GM19397 (cell line): ENCODE measurements at regions not wholly inside any gene's neighbourhood (a gene's known extent, or its start where the extent isn't known, plus 50 kb on each side); places are given as distances from the start of the nearest gene placed in this dataset.

Experiments
- ATAC-seq: cut with Tn5 transposase; IDR thresholded peaks from one replicate; pipeline ENCODE4 v1.9.1; 2021; ENCODE audit warnings: mild to moderate bottlenecking, moderate library complexity; ENCODE audit not compliant: unreplicated experiment

- no peak for ATAC-seq
Measured at GRCh38 chr15:94057305-94057704, 174.1 kb upstream of the MCTP2 start.

- ATAC-seq: no peak
Measured at GRCh38 chr15:94056314-94056713, 175.0 kb upstream of the MCTP2 start.

DNA sequence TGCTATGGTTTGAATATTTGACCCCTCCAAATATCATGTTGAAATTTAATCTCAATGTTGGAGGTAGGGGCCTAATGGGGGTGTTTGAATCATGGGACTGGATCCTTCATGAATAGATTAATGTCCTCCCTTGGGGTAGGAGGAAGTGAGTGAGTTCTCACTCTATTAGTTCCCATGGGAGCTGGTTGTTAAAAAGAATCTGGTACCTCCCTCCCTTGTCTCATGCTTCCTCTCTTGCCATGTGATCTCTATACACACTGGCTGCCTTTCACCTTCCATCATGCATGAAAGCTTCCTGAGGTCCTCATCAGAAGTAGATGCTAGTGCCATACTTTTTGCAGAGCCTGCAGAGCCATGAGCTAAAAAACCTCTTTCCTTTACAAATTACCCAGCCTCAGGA, 177.7 kb upstream of the MCTP2 start:
- no peak for ATAC-seq

DNA sequence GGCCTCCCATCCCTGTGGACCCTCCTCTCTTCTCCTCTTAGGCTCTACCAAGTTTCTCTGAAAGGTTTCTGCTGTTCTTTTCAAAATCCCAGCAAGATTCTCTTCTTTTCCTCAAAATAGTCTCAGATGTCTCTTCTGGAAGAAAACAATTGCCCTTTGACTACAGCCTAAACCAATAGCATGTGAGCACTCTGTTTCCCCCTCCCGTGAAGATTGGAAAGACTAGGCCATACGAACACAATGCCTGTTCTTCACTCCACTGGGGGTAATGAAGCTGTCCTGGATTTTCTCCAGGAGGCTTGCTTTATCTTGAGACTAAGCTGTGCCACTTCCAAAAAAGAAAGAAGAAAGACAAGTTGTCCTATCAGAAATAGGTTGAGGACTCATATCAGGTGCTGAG, 178.7 kb upstream of the MCTP2 start:
- no peak for ATAC-seq

GRCh38 chr15:94047566-94047965, 183.8 kb upstream of the MCTP2 start:
- ATAC-seq: no peak

DNA sequence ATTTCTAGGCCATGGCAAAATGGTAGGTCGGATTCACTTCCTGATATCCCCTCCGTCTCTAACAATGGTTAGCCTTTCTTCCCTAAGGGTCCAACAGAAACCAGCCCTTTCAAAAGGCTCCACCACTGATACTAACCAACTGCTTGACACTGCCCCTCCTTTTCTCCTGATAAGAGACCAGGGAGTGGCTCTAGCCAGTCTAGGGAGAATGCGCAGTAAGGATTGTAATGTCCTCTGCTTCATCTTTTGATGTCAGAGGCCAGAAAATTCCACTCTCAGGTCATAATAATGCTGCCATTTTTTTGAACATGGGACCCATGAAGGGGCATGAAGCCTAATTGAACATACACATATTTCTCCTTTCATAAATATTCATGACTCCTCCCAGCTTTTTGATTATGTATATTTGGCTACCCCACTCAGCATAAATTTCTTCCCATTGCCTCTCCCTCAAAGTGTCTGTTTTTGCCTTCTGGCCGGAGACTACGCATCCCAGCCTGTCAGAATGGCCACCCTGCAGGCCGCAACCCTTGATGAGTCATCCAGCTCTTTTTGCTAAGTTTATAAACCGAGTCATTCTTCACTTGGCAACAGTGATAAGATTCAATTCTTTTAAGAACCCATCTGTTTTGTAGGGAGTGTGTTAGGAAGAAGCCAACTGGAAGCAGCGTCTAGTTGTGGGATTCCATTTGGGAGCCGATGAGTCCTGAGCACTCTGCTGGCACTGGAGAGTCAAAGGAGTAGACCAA, 189.0 kb upstream of the MCTP2 start:
- ATAC-seq: no peak

GRCh38 chr15:94041746-94042145, 189.6 kb upstream of the MCTP2 start:
- ATAC-seq: no peak

DNA sequence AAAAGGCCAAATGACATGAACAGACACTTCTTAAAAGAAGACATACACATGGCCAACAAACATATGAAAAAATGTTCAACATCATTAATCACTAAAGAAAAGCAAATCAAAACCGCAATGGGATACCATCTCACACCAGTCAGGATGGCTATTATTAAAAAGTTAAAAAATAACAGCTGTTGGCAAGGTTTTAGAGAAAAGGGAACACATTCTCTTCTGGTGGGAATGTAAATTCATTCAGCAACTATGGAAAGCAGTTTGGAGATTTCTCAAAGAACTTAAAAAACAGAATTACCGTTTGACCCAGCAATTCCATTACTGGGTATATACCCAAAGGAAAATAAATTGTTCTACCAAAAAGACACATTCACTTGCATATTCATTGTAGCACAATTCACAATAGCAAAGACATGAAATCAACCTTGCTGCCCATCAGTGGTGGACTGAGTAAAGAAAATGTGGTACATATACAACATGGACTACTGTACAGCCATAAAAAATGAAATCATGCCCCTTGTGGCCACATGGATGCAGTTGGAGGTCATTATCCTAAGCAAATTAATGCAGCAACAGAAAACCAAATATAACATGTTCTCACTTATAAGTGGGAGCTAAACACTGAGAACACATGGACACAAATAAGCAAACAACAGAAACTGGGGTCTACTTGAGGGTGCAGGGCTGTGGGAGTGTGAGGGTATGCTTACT, 190.7 kb upstream of the MCTP2 start:
- no peak for ATAC-seq

DNA sequence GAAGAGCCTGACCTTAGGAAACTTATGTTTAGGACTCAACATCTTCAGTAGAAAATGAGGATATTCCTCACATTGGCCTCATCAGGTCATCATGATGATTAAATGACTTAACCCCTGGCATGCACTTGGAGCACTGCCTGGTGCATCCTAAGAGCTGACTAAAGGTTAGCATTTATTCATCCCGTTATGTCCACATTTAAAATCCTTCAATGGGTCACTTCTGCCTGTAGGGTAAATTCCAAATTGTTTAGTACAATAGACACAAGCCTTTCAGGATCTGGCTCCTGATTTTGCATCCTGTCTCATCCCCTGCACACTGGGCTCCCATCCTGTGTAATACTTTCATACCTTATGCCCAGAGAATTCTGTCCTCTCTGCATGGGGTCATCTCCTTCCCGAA, 195.2 kb upstream of the MCTP2 start:
- ATAC-seq: no peak

DNA sequence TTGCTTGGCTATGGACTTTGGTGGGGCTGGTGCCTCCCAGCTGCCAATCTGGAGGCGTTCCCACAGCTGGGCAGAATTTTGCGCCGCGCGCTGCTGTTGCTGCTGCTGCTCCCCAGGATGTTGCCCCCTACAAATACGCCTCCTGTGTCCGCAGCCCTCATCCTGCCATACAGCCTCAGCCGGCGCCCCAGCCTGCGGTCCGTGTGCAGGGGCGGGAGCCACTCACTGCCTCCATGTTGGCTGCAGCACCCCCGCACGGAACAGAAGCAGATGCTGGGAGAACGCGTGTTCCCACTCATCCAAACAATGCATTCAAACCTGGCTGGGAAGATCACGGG, 197.7 kb upstream of the MCTP2 start:
- no peak for ATAC-seq

DNA sequence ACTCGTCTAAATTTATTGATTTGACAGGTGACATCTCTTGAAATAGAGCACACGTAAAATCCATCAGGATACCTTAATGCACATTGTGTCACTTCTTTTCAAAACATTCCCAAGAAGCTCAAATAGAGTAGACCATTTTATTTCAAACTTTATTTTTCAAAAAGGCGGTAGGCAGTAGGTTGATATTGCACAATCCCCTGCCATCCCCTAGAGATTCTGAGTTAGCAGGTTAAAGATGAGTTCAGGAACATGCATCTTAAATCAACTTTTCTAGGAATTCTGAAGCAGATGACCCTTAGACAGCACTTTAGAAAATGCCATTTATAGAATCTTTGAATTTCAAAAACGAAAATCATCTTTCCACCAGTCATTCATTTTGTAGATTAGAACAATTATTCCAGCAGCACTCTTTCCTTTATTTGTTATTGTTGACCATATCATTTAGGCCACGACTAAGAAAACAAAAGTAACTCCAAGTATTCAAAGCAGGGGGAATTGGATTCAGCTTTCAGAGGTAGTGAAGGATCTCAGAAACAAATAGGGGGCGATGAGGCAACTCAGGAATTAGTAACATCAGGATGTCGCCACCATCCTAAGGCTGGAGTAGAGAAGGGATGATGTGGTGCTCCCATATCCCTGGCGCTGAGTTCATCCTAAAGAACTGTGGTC, 198.2 kb upstream of the MCTP2 start:
- ATAC-seq: no peak

GRCh38 chr15:94032571-94032970, 198.8 kb upstream of the MCTP2 start:
- no peak for ATAC-seq

DNA sequence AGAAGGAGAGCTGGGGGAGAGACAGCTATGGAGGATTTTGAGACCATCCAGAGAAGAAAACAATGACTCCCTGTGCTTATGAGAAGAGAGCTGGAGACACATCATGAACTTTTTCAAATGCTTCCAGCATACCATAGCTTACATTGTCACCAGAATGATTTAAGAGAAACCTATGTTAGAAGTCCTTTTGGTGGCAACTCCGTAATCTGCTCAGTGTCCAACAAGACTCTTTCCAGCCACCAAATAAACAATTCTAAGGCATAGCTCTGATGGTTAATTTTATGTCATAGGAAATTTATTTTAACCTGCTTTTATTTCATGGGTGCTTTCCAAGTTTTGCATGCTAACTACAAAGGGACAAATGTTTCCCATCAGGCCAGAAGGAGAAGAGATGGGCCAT, 200.3 kb upstream of the MCTP2 start:
- ATAC-seq: no peak

DNA sequence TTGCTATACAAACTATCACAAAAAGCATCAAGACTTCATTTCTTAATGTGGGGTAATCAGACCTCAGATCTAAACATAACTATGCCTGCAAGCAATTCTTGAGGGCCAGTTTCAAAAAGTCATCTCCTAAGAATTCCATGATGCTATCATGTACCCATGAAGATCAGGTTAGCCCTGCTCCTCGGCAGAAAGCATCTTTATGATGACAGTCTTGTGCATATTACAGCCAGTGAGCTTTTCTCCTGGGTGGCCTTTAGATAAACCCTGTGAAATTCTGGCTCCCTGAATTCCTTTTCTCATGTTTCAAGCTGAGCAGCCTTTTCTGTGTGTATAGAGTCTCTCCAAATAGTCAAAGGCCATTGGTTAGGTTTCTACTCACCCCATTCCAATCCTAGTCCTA, 201.9 kb upstream of the MCTP2 start:
- ATAC-seq: no peak

DNA sequence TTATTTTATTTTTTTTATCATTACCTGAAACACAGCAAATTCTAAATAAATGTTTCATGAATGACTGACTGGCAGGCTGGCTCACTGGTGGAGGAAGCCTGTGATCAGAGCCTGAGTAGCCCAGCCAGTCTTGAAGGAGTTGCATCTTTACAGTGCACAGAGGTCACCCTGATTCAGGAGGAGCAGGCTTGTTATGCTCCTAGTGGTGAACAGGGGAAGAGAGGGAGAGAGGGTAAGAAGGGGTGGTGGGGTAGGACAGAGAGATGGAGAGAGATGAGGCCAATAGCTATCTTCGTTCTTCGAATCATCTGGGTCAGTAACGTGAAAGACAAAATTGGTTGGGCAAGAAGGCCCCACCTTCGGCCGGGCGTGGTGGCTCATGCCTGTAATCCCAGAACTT, 202.6 kb upstream of the MCTP2 start:
- no peak for ATAC-seq

- no peak for ATAC-seq
Measured at GRCh38 chr15:94028121-94028520, 203.2 kb upstream of the MCTP2 start.

DNA sequence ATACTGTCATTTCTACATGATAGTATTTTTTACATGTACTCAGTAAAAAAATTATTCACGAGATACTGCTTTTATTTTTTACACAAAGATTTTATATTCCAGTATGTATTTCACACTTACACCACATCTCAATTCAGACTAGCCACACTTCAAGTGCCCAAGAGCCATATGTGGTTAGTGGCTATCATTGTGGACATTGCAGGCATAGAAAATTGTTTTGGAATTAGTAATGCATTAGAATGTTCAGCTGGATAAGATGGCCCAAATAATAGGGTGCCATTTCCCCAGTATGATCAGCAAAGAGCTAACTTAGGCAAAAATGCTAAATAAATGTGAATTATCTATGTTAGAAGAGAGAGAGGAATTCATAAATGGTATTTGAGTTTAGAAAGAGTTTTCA, 203.8 kb upstream of the MCTP2 start:
- ATAC-seq: no peak

GRCh38 chr15:94026458-94027304, 204.7 kb upstream of the MCTP2 start:
- no peak for ATAC-seq

GRCh38 chr15:94023531-94023930, 207.8 kb upstream of the MCTP2 start:
- ATAC-seq: no peak

GRCh38 chr15:94021621-94022320, 209.6 kb upstream of the MCTP2 start:
- no peak for ATAC-seq

DNA sequence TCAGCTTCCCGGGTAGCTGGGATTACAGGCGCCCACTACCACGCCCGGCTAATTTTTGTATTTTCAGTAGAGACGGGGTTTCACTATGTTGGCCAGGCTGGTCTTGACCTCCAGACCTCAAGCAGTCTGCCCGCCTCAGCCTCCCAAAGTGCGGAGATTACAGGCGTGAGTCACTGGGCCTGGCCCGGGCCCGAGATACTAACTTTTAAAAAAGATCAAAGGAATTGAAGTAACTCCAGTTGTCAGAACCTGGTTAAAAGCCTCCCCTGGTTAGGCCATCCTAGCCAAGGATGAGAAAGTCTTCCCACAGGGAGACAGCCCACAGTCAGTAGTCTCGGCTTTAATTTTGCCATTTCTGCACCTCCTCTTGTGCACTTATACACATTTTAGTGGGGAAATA, 212.3 kb upstream of the MCTP2 start:
- ATAC-seq: no peak
